Testis (tissue), 2 donors: ENCODE measurements at regions not wholly inside any gene's neighbourhood (a gene's known extent, or its start where the extent isn't known, plus 50 kb on each side); places are given as distances from the start of the nearest gene placed in this dataset.

Experiments used
- CTCF ChIP-seq, 3 experiments: fragments of 450-650 bp in 2 of 3; fragments of 200-600 bp in 1 of 3; sonication (generic) in 1 of 3; IDR thresholded peaks; one replicate each; pipeline ENCODE4 v1.5.1; 2016 to 2019; ENCODE audit warnings: antibody characterized with exemption in 3 of 3, mild to moderate bottlenecking in 2 of 3, moderate library complexity in 1 of 3
- POLR2A ChIP-seq: fragments of 450-650 bp; IDR thresholded peaks from one replicate; pipeline ENCODE4 v1.6.1; 2017; ENCODE audit warnings: antibody characterized with exemption, mild to moderate bottlenecking, moderate library complexity

- TF ChIP-seq CTCF (IDR thresholded peaks at IDR 0.05) (no peak), POLR2A (no peak)
Observed at GRCh38 chr6:18668994-18669393, 281.8 kb downstream of the RNF144B start.
